Neural progenitor cell (in vitro differentiated cells): ENCODE measurements at regions not wholly inside any gene's neighbourhood (a gene's known extent, or its start where the extent isn't known, plus 50 kb on each side); places are given as distances from the start of the nearest gene placed in this dataset.

Source experiments
- DNase-seq: peaks from one replicate; pipeline ENCODE4 v3.0.0-alpha.2; 2016; ENCODE audit warnings: low spot score
- H2AFZ ChIP-seq: fragments of 200-600 bp; sonication (generic); replicated peaks from 2 replicates; pipeline ENCODE4 v1.6.1; 2016; ENCODE audit warnings: antibody characterized with exemption
- H3F3A ChIP-seq: fragments of 200-600 bp; sonication (generic); 2 replicates; pipeline ENCODE4 v1.6.1; 2016; ENCODE audit warnings: antibody characterized with exemption, low read depth
- H3K27ac ChIP-seq: fragments of 200-600 bp; sonication (generic); 2 replicates; pipeline ENCODE4 v1.5.1; 2016; ENCODE audit warnings: mild to moderate bottlenecking
- H3K27me3 ChIP-seq: fragments of 200-600 bp; sonication (generic); 2 replicates; pipeline ENCODE4 v1.6.1; 2016; ENCODE audit warnings: mild to moderate bottlenecking, moderate library complexity
- H3K36me3 ChIP-seq: fragments of 200-600 bp; sonication (generic); 2 replicates; pipeline ENCODE4 v1.5.1; 2016
- H3K4me1 ChIP-seq: fragments of 200-600 bp; sonication (generic); 2 replicates; pipeline ENCODE4 v1.6.1; 2016; ENCODE audit warnings: mixed run types
- H3K4me2 ChIP-seq: fragments of 200-600 bp; sonication (generic); 2 replicates; pipeline ENCODE4 v1.6.1; 2016
- H3K4me3 ChIP-seq: fragments of 200-600 bp; sonication (generic); 2 replicates; pipeline ENCODE4 v1.5.1; 2016
- H3K79me2 ChIP-seq: fragments of 200-600 bp; sonication (generic); 2 replicates; pipeline ENCODE4 v1.6.1; 2016; ENCODE audit warnings: low read depth
- H3K9ac ChIP-seq: fragments of 200-600 bp; sonication (generic); 2 replicates; pipeline ENCODE4 v1.6.1; 2016
- H3K9me3 ChIP-seq: fragments of 200-600 bp; sonication (generic); 2 replicates; pipeline ENCODE4 v1.5.1; 2016; ENCODE audit warnings: low read depth
- H4K20me1 ChIP-seq: fragments of 200-600 bp; sonication (generic); 2 replicates; pipeline ENCODE4 v1.6.1; 2016; ENCODE audit warnings: low read depth
- H3K27ac Mint-ChIP-seq: 3 replicates; pipeline ENCODE4 v1.8.0; 2021; ENCODE audit warnings: mixed read lengths
- H3K27me3 Mint-ChIP-seq: 2 replicates; pipeline ENCODE4 v1.8.0; 2022; ENCODE audit warnings: low read depth, mild to moderate bottlenecking, inconsistent platforms, moderate library complexity, mixed read lengths; ENCODE audit not compliant: insufficient read depth
- H3K36me3 Mint-ChIP-seq: 3 replicates; pipeline ENCODE4 v1.8.0; 2021; ENCODE audit warnings: mixed read lengths
- H3K4me1 Mint-ChIP-seq: 3 replicates; pipeline ENCODE4 v1.8.0; 2021; ENCODE audit warnings: mixed read lengths
- H3K4me3 Mint-ChIP-seq: 3 replicates; pipeline ENCODE4 v1.8.0; 2021; ENCODE audit warnings: mild to moderate bottlenecking, moderate library complexity, mixed read lengths
- H3K9me3 Mint-ChIP-seq: 3 replicates; pipeline ENCODE4 v1.8.0; 2020; ENCODE audit warnings: mixed read lengths
- EZH2 ChIP-seq: fragments of 200-600 bp; sonication (generic); IDR thresholded peaks from 2 replicates; pipeline ENCODE4 v1.6.1; 2017; ENCODE audit warnings: antibody characterized with exemption, mild to moderate bottlenecking, moderate library complexity
- EZH2phosphoT487 ChIP-seq: fragments of 200-600 bp; sonication (generic); IDR thresholded peaks from 2 replicates; pipeline ENCODE4 v1.6.1; 2017; ENCODE audit warnings: antibody characterized with exemption
- TF ChIP-seq, protein P1 (sequence below): fragments of 200-600 bp; sonication (generic); IDR thresholded peaks from 2 replicates; pipeline ENCODE4 v1.5.1; 2017; ENCODE audit warnings: antibody characterized with exemption, mild to moderate bottlenecking

DNA sequence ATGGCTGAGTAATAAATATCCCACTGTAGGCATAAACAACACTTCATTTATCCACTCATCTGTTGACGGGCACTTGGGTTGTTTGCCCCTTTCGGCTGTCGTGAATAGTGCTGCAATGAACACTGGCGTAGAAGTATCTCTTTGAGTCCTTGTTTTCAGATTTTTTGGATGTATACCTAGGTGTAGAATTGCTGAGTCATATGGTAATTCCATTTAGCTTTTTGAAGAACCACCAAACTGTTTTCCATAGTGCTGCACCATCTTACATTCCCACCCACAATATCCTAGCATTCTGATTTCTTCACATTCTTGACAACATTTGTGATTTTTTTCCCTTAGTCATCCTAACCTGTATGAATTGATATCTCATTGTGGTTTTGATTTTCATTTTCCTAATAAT, 109.0 kb downstream of the NXNL2 start:
- H3K36me3 Mint-ChIP-seq = no peaks in the 10 kb centered on the region
- H2AFZ ChIP-seq = no peak overlapping the region
- no peak overlapping the region for H3K4me3 Mint-ChIP-seq
- no peak for DNase-seq
- no peaks in the 10 kb centered on the region for H4K20me1 ChIP-seq
- no peak overlapping the region for H3K27ac Mint-ChIP-seq
- no peaks in the 10 kb centered on the region for H3K79me2 ChIP-seq
- no peak overlapping the region for H3K4me3 ChIP-seq
- no peak overlapping the region for H3K9ac ChIP-seq
- no peaks in the 10 kb centered on the region for H3K9me3 ChIP-seq
- no peak overlapping the region for H3K4me2 ChIP-seq
- no peaks in the 10 kb centered on the region for H3K36me3 ChIP-seq
- no peaks in the 10 kb centered on the region for H3K4me1 Mint-ChIP-seq
- peaks cover 5% of the 10 kb centered on the region for H3F3A ChIP-seq
- peaks cover 2% of the 10 kb centered on the region for H3K27me3 Mint-ChIP-seq
- TF ChIP-seq, protein P1, sequence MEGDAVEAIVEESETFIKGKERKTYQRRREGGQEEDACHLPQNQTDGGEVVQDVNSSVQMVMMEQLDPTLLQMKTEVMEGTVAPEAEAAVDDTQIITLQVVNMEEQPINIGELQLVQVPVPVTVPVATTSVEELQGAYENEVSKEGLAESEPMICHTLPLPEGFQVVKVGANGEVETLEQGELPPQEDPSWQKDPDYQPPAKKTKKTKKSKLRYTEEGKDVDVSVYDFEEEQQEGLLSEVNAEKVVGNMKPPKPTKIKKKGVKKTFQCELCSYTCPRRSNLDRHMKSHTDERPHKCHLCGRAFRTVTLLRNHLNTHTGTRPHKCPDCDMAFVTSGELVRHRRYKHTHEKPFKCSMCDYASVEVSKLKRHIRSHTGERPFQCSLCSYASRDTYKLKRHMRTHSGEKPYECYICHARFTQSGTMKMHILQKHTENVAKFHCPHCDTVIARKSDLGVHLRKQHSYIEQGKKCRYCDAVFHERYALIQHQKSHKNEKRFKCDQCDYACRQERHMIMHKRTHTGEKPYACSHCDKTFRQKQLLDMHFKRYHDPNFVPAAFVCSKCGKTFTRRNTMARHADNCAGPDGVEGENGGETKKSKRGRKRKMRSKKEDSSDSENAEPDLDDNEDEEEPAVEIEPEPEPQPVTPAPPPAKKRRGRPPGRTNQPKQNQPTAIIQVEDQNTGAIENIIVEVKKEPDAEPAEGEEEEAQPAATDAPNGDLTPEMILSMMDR = no peak
- TF ChIP-seq EZH2phosphoT487 (no peak), EZH2 (no peak)
- no peak overlapping the region for H3K27ac ChIP-seq
- H3K9me3 Mint-ChIP-seq = peaks cover 13% of the 10 kb centered on the region
- H3K4me1 ChIP-seq = peaks cover 5% of the 10 kb centered on the region
- H3K27me3 ChIP-seq = no peaks in the 10 kb centered on the region

DNA sequence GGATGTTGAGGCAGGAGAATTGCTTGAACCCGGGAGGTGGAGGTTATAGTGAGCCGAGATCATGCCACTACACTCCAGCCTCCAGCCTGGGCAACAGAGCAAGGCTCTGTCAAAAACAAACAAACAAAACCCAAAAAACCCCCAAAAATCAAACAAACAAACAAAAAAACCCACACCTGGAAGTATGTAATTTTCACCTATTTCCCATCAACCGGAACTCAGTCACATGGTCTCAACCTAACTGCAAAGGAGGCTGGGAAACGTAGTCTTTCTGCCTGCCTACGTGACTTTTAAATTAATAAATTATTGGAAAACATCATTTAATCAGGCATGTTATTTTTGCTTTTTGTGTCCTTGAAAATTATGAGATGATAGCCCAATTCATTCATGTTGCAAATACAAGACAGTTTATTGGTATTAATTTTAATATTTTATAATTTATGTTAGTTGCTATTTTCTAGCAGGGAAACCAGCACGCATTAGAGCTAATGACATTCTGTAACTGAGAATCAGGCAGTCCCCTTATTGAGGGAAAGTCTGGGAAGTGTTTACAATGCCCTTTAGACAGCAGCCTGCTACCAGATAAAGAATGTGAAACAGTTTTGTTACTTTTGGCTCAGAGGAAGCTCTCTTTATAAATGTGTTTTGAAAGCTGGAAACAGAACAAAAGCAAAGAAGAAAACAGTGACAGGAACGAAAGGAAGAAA, 110.3 kb downstream of the NXNL2 start:
- no peak overlapping the region for H3K4me2 ChIP-seq
- TF ChIP-seq, protein P1 = no peak
- TF ChIP-seq EZH2phosphoT487 = no peak
- no peaks in the 10 kb centered on the region for H3K9me3 ChIP-seq
- H4K20me1 ChIP-seq = no peaks in the 10 kb centered on the region
- H3K4me3 ChIP-seq = no peak overlapping the region
- no peaks in the 10 kb centered on the region for H3K36me3 ChIP-seq
- Mint-ChIP-seq H3K4me1 (no peaks in the 10 kb centered on the region), H3K9me3 (peaks cover 18% of the 10 kb centered on the region), H3K4me3 (no peak overlapping the region), H3K27me3 (peaks cover 2% of the 10 kb centered on the region), H3K27ac (no peak overlapping the region), H3K36me3 (no peaks in the 10 kb centered on the region)
- H3K9ac ChIP-seq = no peak overlapping the region
- H3K4me1 ChIP-seq = peaks cover 5% of the 10 kb centered on the region
- no peaks in the 10 kb centered on the region for H3K27me3 ChIP-seq
- H2AFZ ChIP-seq = peak overlapping the region; percentile 78
- no peak for DNase-seq
- H3K27ac ChIP-seq = no peak overlapping the region
- H3K79me2 ChIP-seq = no peaks in the 10 kb centered on the region
- H3F3A ChIP-seq = peaks cover 5% of the 10 kb centered on the region

DNA sequence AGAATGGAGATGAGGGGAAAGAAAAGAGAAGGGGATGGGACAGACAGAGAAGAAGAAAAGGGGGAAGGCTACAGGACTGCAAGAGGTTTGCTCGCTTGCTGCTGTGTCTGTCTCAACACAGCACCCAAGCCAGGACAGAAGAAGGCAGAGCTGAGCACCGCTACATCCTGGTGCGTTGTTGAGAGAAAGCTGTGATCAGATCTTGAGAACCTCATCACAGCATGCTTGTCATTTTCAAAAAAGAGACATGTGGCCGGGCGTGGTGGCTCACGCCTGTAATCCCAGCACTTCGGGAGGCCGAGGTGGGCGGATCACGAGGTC, 110.9 kb downstream of the NXNL2 start:
- Mint-ChIP-seq H3K36me3 (no peaks in the 10 kb centered on the region), H3K27me3 (peaks cover 2% of the 10 kb centered on the region), H3K9me3 (peaks cover 18% of the 10 kb centered on the region), H3K4me3 (no peak overlapping the region), H3K4me1 (no peaks in the 10 kb centered on the region), H3K27ac (no peak overlapping the region)
- Histone ChIP-seq H3K9ac (no peak overlapping the region), H3K9me3 (no peaks in the 10 kb centered on the region), H3K4me1 (peaks cover 7% of the 10 kb centered on the region), H3K4me3 (no peak overlapping the region), H3K27ac (no peak overlapping the region), H3F3A (peaks cover 5% of the 10 kb centered on the region), H3K27me3 (no peaks in the 10 kb centered on the region), H3K36me3 (no peaks in the 10 kb centered on the region), H3K4me2 (no peak overlapping the region), H2AFZ (peak overlapping the region; percentile 78), H4K20me1 (no peaks in the 10 kb centered on the region), H3K79me2 (no peaks in the 10 kb centered on the region)
- no peak for TF ChIP-seq EZH2phosphoT487
- no peak for DNase-seq

DNA sequence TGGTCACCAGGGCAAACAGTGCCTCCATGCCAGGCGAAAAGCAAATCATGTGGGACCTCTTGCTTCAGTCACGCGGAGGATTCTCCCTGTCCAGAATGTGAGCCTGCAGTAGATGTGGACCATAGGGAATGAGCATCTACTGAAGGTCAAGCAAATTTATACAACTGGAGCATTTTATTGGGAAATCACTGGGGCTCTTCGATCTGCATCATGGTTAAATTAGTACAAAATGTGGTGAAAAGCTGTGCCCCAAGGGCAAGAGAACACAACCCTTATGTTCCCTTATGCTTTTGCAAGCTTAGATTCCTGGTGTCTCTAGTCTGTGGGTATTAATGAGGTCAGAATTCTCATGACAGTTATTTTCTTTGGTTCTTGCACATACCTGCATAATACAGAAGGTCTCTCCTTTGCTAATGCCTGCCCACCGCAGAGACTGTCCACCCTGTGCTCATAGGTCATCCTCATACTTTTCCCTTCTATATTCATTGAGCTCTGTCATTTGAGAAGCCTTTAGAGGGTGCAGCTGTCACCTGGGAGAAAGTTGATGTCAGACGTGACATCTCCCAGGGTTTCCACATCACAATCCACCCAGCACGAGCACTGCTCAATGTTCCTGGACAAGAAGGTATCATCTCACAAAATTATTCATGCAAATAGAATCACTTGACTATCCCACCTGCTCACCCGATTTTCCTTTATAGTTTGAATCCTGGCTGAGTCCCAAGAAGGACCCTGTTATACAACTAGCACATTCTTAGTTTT, 111.7 kb downstream of the NXNL2 start:
- no peak overlapping the region for H3K27ac Mint-ChIP-seq

More for the DNA sequence above, 111.7 kb downstream of the NXNL2 start:
- Histone ChIP-seq H3K79me2 (no peaks in the 10 kb centered on the region), H3K4me2 (no peak overlapping the region), H3K27me3 (no peaks in the 10 kb centered on the region), H3K36me3 (no peaks in the 10 kb centered on the region), H2AFZ (no peak overlapping the region), H3K9ac (no peak overlapping the region), H3K27ac (no peak overlapping the region), H3K9me3 (no peaks in the 10 kb centered on the region), H3K4me1 (peaks cover 15% of the 10 kb centered on the region), H4K20me1 (no peaks in the 10 kb centered on the region), H3K4me3 (no peak overlapping the region), H3F3A (peaks cover 5% of the 10 kb centered on the region)
- Mint-ChIP-seq H3K4me1 (peaks cover 3% of the 10 kb centered on the region), H3K36me3 (no peaks in the 10 kb centered on the region), H3K9me3 (peaks cover 18% of the 10 kb centered on the region), H3K27me3 (peaks cover 2% of the 10 kb centered on the region), H3K4me3 (no peak overlapping the region)
- no peak for DNase-seq
- TF ChIP-seq, protein P1 = no peak
- TF ChIP-seq EZH2 (no peak), EZH2phosphoT487 (no peak)
